ENCODE measurements at regions not wholly inside any gene's neighbourhood (a gene's known extent, or its start where the extent isn't known, plus 50 kb on each side); places are given as distances from the start of the nearest gene placed in this dataset.

DNA sequence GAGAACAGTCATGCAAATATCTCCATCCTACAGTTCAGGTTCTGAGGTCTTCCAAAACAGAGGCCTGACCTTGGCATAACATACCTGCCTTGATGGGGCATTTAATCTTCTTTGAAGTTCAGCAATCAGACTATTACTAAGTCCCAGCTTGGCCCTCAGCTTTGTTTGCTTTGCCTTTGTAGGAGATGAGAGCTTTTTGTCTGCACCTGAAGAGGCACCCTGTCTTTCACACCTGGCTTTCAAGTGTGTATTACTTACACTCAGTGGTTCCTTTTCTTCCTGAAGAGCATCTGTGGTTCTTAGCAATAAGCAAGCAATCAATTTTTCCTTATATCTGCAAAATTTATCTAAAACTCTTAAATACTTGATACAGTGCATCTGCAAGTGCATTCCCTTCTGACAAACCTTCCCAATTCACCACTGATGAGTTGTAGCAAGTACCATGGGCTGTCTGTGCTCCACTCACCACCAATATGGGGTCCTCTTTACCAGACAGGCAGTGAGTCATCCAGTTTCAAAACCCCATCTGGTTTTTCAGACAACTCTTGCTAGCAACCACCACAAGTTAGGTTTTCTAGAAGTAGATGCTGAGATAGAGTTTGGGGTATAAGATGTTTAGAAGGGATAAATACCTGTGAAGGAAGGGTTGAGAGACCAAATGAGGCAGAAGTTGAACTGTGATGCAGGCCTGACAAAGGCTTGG, 100.2 kb downstream of the HINT1 start:
- intact Hi-C loops (cut with DNase I, micrococcal nuclease): no loop called here
- Histone ChIP-seq H3K4me3 (no peak overlapping the region), H3K4me1 (ENCODE audit: low read depth) (no peaks in the 10 kb centered on the region), H3K9me3 (peaks cover 10% of the 10 kb centered on the region), H3K36me3 (ENCODE audit: low read depth) (no peaks in the 10 kb centered on the region)
- DNase-seq: no peak
- ATAC-seq: no peak
- TF ChIP-seq, protein P1, sequence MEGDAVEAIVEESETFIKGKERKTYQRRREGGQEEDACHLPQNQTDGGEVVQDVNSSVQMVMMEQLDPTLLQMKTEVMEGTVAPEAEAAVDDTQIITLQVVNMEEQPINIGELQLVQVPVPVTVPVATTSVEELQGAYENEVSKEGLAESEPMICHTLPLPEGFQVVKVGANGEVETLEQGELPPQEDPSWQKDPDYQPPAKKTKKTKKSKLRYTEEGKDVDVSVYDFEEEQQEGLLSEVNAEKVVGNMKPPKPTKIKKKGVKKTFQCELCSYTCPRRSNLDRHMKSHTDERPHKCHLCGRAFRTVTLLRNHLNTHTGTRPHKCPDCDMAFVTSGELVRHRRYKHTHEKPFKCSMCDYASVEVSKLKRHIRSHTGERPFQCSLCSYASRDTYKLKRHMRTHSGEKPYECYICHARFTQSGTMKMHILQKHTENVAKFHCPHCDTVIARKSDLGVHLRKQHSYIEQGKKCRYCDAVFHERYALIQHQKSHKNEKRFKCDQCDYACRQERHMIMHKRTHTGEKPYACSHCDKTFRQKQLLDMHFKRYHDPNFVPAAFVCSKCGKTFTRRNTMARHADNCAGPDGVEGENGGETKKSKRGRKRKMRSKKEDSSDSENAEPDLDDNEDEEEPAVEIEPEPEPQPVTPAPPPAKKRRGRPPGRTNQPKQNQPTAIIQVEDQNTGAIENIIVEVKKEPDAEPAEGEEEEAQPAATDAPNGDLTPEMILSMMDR (IDR thresholded peaks at IDR 0.05): no peak

DNA sequence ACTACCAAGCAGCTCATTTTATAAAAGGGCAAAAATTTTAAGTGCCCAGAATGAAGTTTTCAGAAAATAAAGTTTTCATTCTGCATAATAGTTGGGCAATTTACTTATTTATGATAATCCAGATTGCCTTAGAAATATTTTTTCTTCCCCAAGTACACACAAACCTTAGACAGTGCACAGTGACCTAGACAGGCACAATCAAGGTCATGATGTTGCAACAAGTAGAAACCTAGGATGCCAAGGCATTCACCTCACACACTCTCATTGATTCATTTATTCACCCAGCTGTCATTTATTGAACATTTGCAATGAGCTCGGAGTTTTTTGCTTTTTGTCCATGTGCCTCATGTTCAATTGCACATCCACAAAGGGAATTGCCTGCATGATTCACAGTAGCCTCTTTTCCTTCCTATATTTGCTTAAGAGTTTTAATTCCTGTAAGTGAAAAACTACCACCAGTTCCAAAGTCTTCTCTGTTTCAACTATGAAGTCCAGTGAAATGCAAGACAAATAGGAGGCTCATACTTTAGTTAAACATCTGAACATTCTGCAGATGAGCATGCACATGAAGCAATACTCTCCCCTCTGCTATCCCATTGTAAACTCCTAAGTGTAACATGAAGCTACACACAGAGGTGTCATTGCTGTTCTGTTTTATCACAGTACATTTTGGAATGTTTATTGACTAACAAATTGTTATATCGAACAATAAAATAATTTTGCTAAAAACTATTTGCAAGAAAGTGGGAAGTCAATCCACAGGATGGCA, 122.9 kb downstream of the HINT1 start:
- no peak overlapping the region for H3K4me3 ChIP-seq
- H3K4me1 ChIP-seq (ENCODE audit: low read depth): no peaks in the 10 kb centered on the region
- ATAC-seq: no peak
- no peaks in the 10 kb centered on the region for H3K9me3 ChIP-seq
- DNase-seq: no peak
- TF ChIP-seq, protein P1 (IDR thresholded peaks at IDR 0.05): no peak
- intact Hi-C loops (cut with DNase I, micrococcal nuclease): no loop called here
- no peaks in the 10 kb centered on the region for H3K36me3 ChIP-seq (ENCODE audit: low read depth)

DNA sequence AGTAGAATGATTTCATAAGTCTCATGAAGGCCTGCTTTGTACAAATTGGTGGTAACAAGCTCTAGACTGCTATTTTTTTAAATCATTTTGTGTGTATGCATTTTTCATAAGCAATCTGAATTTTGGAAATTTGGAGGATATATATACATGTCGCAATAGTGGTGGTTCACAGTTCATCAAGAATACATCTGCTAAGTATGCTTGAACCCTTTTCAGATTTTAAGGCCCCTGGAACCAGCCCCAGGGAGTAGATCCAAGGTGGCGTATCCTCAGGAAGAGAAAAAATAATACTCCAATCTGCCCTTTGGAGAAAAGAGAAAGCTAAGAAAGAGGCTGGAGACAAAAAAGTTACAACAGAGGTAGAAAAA, 141.6 kb downstream of the HINT1 start:
- Histone ChIP-seq H3K36me3 (ENCODE audit: low read depth) (no peaks in the 10 kb centered on the region), H3K4me1 (ENCODE audit: low read depth) (no peaks in the 10 kb centered on the region), H3K4me3 (no peak overlapping the region), H3K9me3 (no peaks in the 10 kb centered on the region)
- ATAC-seq: no peak
- intact Hi-C loops (cut with DNase I, micrococcal nuclease): no loop called here
- TF ChIP-seq, protein P1 (IDR thresholded peaks at IDR 0.05): no peak
- DNase-seq: no peak

DNA sequence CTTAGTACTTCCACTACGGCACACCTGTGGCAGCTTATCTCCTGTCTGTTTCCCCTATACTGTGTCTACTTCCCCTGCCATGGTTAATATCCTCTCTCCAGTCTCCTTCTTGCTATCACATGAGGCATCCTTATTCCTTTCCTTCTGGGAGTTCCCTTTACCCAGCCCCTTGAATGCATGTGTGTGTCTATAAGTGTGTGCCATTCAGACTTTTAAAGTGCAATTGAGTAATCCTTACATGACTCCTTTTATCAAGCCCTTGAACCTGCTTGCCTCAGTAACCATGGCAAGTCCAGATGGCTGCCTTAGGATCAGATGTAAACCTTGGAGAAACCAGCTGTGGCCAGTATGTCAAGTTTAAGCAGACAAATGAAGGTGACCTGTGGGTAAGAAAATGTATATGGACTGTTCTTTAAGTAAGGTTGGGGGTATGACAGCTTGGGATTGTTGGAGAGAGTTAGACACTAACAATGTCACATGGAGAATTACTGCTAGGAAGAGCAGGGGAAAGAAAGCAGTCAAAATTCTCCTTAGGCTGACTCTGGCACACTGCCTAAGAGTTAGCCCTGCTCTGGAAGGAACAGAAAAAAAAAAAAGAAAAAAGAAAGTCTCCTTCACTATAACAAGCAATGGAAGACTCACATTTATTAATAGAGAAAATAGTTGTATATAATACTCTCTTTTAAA, 142.1 kb downstream of the HINT1 start:
- TF ChIP-seq, protein P1 (IDR thresholded peaks at IDR 0.05): no peak
- Histone ChIP-seq H3K9me3 (no peaks in the 10 kb centered on the region), H3K4me3 (no peak overlapping the region), H3K4me1 (ENCODE audit: low read depth) (no peaks in the 10 kb centered on the region), H3K36me3 (ENCODE audit: low read depth) (no peaks in the 10 kb centered on the region)
- DNase-seq: no peak
- intact Hi-C loops (cut with DNase I, micrococcal nuclease): no loop called here
- no peak for ATAC-seq

DNA sequence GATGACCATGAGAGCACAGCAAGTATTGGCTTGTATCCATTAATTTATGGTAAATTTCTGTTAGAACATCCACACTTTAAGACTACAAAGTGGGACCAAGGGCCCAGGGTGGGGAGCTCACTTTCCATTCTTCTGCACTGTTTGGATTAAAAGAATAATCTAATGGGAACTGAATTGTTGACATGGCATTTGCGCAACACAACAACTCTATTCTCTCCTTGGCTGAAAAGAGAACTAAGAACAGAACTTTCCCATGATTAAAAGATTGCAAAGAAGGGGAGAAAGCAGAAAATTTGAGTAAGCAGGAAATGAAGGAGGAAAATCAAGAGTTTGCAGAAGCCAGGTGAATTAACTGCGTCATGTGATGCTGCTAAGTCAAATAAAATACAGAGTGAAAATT, 143.4 kb downstream of the HINT1 start:
- H3K36me3 ChIP-seq (ENCODE audit: low read depth): no peaks in the 10 kb centered on the region
- ATAC-seq: peak; percentile 30
- H3K4me3 ChIP-seq: no peak overlapping the region
- no peak for DNase-seq
- intact Hi-C loops (cut with DNase I, micrococcal nuclease): no loop called here
- no peaks in the 10 kb centered on the region for H3K9me3 ChIP-seq
- TF ChIP-seq, protein P1 (IDR thresholded peaks at IDR 0.05): no peak
- H3K4me1 ChIP-seq (ENCODE audit: low read depth): no peaks in the 10 kb centered on the region
